ENCODE measurements at regions not wholly inside any gene's neighbourhood (a gene's known extent, or its start where the extent isn't known, plus 50 kb on each side); places are given as distances from the start of the nearest gene placed in this dataset.

DNA sequence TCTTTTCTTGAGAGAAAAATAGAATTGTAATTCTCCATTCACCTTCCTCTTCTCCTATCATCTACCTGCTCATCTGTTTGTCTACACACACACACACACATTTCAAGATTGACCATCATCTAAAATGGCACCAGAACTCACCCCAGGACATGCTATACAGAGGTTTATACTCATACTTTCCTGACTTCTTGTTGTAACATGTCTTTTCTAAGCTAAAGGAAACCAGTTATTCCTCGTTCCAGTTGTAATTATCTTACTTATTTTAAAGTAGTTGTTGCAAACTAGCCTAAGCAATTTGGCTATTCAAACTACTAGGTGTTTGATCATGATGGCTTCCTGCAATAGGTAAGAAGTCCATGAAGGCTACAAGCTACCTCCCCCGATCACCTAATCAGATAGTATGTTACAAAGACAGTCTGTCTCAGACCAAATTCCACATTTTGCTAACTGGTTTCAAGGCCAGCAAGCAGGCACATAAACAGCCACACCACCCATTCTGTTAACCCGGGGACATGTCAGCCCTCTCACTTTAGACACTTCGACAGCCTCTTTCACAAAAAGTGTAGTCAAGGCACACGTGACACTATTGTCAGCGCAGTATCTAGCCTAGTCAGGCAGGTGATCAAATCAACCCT lies 189.7 kb downstream of the SHQ1 start:
- POLR2A ChIA-PET (ENCODE audit: low non-redundant PET): no interaction called here
- TF ChIP-seq, protein P1, sequence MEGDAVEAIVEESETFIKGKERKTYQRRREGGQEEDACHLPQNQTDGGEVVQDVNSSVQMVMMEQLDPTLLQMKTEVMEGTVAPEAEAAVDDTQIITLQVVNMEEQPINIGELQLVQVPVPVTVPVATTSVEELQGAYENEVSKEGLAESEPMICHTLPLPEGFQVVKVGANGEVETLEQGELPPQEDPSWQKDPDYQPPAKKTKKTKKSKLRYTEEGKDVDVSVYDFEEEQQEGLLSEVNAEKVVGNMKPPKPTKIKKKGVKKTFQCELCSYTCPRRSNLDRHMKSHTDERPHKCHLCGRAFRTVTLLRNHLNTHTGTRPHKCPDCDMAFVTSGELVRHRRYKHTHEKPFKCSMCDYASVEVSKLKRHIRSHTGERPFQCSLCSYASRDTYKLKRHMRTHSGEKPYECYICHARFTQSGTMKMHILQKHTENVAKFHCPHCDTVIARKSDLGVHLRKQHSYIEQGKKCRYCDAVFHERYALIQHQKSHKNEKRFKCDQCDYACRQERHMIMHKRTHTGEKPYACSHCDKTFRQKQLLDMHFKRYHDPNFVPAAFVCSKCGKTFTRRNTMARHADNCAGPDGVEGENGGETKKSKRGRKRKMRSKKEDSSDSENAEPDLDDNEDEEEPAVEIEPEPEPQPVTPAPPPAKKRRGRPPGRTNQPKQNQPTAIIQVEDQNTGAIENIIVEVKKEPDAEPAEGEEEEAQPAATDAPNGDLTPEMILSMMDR (conservative IDR thresholded peaks at IDR 0.05; ENCODE audit: low read depth): no peak
- H3K27ac ChIP-seq: no peak overlapping the region
- CTCF ChIA-PET: no interaction called here
- DNase-seq (ENCODE audit: low spot score): no peak

DNA sequence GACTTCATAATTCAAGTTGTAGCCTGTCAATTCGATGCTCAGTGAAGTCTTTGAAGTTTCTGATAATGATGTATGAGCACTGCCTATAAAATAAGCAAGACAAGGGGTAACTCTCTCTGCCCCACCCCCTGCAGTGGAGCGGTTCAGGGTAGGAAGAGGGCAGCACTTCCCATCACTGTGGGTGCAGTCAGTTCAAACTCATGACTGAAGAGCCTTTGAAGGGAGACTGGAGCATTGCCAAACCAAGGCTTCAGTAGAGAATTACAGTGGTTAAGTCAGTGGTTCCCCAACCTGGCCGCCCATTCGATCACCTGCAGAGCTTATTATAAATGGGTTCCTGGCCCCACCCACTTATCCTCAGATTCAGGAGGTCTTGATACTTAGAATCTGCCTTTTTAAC lies 190.6 kb downstream of the SHQ1 start:
- TF ChIP-seq, protein P1 (conservative IDR thresholded peaks at IDR 0.05; ENCODE audit: low read depth): no peak
- CTCF ChIA-PET: no interaction called here
- POLR2A ChIA-PET (ENCODE audit: low non-redundant PET): no interaction called here
- H3K27ac ChIP-seq: no peak overlapping the region
- DNase-seq (ENCODE audit: low spot score): no peak

DNA sequence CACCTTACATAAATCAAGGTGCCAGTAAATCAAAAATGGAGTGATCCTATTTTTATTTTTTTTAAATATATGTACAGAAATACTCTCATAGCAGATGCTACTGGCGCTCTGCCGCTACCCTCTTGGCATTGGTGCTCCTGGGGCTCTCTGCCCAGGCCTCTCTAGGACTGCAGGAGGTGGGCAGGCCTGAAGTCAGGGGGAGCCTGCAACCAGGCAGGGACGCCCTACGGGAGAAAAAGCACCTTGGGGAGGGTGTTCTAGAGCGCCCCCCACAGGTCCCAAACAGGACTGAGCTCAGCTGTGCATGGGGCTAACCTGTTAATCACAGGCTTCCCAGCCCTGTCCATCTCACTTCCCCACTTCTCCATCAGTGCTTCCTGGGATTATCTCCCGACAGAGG lies 192.5 kb downstream of the SHQ1 start:
- no peak overlapping the region for H3K27ac ChIP-seq
- ChIA-PET CTCF (interaction anchor here (0.5 to 0.6 kb wide), 2 partner anchors 32 to 107 kb away, joined by 3 read pairs; no protein-coding TSS in a partner anchor), POLR2A (ENCODE audit: low non-redundant PET) (no interaction called here)
- no peak for DNase-seq (ENCODE audit: low spot score)
- TF ChIP-seq, protein P1 (conservative IDR thresholded peaks at IDR 0.05; ENCODE audit: low read depth): no peak

DNA sequence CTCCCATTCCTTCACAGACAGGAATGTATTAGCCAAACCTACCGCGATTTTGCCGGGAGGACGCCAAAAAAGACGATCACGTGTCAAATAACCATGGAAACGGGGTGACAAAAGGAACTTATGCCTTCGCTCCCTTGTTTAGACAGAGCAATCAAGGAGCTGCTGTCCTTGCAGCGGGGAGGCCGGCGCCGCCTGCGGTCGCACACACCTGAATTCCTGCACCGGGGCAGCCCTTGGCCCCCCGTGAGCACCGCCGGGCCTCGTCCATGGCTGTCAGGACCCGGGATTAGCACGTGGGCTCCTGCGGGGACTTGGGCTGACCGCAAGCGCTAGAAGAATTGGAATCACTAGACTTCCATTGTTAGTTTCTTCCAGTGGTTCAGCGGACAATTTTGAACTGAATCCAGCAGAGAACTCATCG lies 193.1 kb downstream of the SHQ1 start:
- POLR2A ChIA-PET (ENCODE audit: low non-redundant PET): no interaction called here
- DNase-seq (ENCODE audit: low spot score): no peak
- TF ChIP-seq, protein P1 (conservative IDR thresholded peaks at IDR 0.05; ENCODE audit: low read depth): no peak
- CTCF ChIA-PET: interaction anchor here (0.5 kb wide), 1 partner anchor 32 kb away, joined by 3 read pairs; no protein-coding TSS in a partner anchor
- H3K27ac ChIP-seq: no peak overlapping the region

DNA sequence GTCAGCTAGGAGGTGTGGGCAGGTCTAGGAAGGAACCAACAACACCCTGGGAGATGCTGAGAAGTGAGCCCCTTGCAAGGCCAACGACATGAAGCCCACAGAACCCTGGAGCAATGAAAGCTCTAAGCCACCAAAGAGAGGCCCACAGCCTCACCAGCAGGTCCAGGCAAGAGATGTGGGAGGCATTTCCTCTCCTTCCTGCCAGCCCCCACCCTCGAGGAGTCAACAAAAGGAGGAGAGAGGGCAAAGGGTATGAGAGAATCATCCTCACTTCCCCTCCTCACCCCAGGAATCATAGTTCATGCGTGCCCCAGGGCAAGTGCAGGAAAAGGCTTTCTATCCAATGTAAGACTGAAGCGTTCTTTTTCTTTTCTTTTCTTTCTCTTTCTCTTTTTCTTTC lies 195.8 kb downstream of the SHQ1 start:
- TF ChIP-seq, protein P1 (conservative IDR thresholded peaks at IDR 0.05; ENCODE audit: low read depth): no peak
- DNase-seq (ENCODE audit: low spot score): peak; percentile 33
- ChIA-PET POLR2A (ENCODE audit: low non-redundant PET) (no interaction called here), CTCF (no interaction called here)
- no peak overlapping the region for H3K27ac ChIP-seq

DNA sequence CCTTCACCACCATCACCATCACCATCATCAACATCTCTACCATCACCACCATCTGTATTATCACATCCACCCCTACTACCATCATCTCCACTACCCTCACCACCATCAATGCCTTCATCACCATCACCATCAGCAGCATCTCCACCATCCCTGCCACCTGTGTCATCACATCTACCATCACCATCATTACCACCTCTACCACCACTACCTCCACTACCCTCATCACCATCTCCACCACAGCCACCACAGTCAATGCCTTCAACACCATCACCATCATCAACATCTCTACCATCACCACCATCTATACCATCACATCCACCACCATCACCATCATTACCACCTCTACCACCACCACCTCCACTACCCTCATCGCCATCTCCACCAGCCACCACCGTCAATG lies 196.7 kb downstream of the SHQ1 start:
- TF ChIP-seq, protein P1 (conservative IDR thresholded peaks at IDR 0.05; ENCODE audit: low read depth): no peak
- ChIA-PET POLR2A (ENCODE audit: low non-redundant PET) (no interaction called here), CTCF (no interaction called here)
- no peak for DNase-seq (ENCODE audit: low spot score)
- H3K27ac ChIP-seq: no peak overlapping the region
